Astrocyte (in vitro differentiated cells and primary cell): ENCODE measurements at regions not wholly inside any gene's neighbourhood (a gene's known extent, or its start where the extent isn't known, plus 50 kb on each side); places are given as distances from the start of the nearest gene placed in this dataset.
"Not testable (repeated sequence)": the region's sequence is repeated elsewhere in the genome, so short reads cannot be mapped to it uniquely, and the experiment has no call there.

Source experiments
- DNase-seq: peaks from one replicate; pipeline ENCODE4 v3.0.0-alpha.2; 2010; ENCODE audit warnings: low read depth
- FAIRE-seq: peaks from 2 replicates; lab custom pipeline; 2011; peaks lifted over from hg19 to GRCh38; lab: Jason Lieb, UNC
- H2AFZ ChIP-seq: 2 replicates; pipeline ENCODE4 v1.6.0; 2012; ENCODE audit warnings: low read depth, low read length, inconsistent platforms
- H3K27ac ChIP-seq: 2 replicates; pipeline ENCODE4 v1.5.1; 2011; ENCODE audit warnings: low read depth, low read length, inconsistent platforms
- H3K27me3 ChIP-seq: 2 replicates; pipeline ENCODE4 v1.6.0; 2011; ENCODE audit warnings: low read length, inconsistent platforms; ENCODE audit not compliant: insufficient read depth
- H3K36me3 ChIP-seq: 2 replicates; pipeline ENCODE4 v1.5.1; 2011; ENCODE audit warnings: low read length, inconsistent platforms; ENCODE audit not compliant: insufficient read depth
- H3K4me1 ChIP-seq: 2 replicates; pipeline ENCODE4 v1.5.1; 2011; ENCODE audit warnings: low read length, inconsistent platforms; ENCODE audit not compliant: insufficient read depth
- H3K4me2 ChIP-seq: 2 replicates; pipeline ENCODE4 v1.6.0; 2012; ENCODE audit warnings: low read length, inconsistent platforms
- H3K4me3 ChIP-seq: 2 replicates; pipeline ENCODE4 v1.5.1; 2011; ENCODE audit warnings: low read depth, mild to moderate bottlenecking, low read length, inconsistent platforms; ENCODE audit not compliant: insufficient read depth
- H3K79me2 ChIP-seq: 2 replicates; pipeline ENCODE4 v1.6.0; 2012; ENCODE audit warnings: mild to moderate bottlenecking, low read length, inconsistent platforms; ENCODE audit not compliant: insufficient read depth
- H3K9ac ChIP-seq: 2 replicates; pipeline ENCODE4 v1.6.0; 2012; ENCODE audit warnings: mild to moderate bottlenecking, low read length, inconsistent platforms
- H3K9me3 ChIP-seq: 2 replicates; pipeline ENCODE4 v1.5.1; 2012; ENCODE audit warnings: low read depth, mild to moderate bottlenecking, low read length, inconsistent platforms; ENCODE audit not compliant: insufficient read depth
- H4K20me1 ChIP-seq: 2 replicates; pipeline ENCODE4 v1.6.0; 2012; ENCODE audit warnings: low read length, inconsistent platforms; ENCODE audit not compliant: insufficient read depth
- H3K27ac Mint-ChIP-seq: one replicate; pipeline ENCODE4 v1.8.0; 2021; ENCODE audit warnings: mild to moderate bottlenecking, mixed read lengths; ENCODE audit not compliant: unreplicated experiment
- H3K27me3 Mint-ChIP-seq: one replicate; pipeline ENCODE4 v1.8.0; 2021; ENCODE audit warnings: low read depth, mixed read lengths; ENCODE audit not compliant: unreplicated experiment
- H3K36me3 Mint-ChIP-seq: one replicate; pipeline ENCODE4 v1.8.0; 2021; ENCODE audit warnings: low read depth, mixed read lengths; ENCODE audit not compliant: unreplicated experiment
- H3K4me1 Mint-ChIP-seq: one replicate; pipeline ENCODE4 v1.8.0; 2021; ENCODE audit warnings: low read depth, mixed read lengths; ENCODE audit not compliant: unreplicated experiment
- H3K4me3 Mint-ChIP-seq: one replicate; pipeline ENCODE4 v1.8.0; 2021; ENCODE audit warnings: mild to moderate bottlenecking, moderate library complexity, mixed read lengths; ENCODE audit not compliant: unreplicated experiment
- H3K9me3 Mint-ChIP-seq: one replicate; pipeline ENCODE4 v1.8.0; 2021; ENCODE audit warnings: mild to moderate bottlenecking, mixed read lengths; ENCODE audit not compliant: unreplicated experiment
- TF ChIP-seq, protein P1 (sequence below): IDR thresholded peaks from 2 replicates; pipeline ENCODE4 v1.5.1; 2011; ENCODE audit warnings: low read depth, mild to moderate bottlenecking, inconsistent platforms, low read length, moderate library complexity; ENCODE audit not compliant: insufficient read depth

DNA sequence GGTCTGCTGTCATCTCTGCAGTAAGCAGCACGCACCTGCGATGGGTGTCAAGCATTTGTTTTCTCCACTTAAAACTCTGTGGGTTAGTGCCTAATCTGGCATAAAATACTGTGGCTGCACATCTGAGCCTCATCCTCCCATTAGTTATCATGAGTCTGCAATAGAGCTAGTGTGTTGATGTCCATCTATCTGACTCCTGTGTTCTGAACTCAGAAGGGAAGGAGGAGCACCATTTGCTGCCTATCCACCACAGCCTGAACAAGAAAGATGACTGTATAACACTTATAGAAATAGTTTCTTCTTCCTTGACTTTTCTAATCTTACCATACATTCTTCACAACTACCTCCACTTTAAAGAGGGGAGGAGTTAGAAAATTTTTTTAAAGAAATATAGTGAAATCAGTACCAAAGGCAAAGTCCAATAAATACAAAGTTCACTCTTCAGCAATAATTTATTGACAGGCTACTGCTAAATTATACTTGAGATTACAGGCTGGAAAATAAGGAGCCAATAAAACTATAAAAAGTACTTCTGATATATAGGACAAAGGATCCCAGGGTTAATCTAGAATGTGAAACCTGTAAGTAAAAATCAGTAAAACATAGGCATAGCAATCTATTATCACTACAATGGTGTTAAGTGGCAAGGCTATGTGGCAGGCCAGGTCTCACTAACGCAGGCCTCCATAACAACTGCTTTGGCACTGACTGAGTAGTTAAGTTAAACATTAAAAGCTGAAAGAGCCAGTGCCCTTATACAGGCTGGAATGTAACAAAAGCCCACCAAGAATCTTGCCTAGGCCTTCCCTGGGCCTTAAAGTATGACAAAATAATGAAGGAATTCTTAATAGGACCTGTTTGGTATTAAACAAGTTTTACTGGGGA, 70.2 kb downstream of the LGALS9C start:
- H3K27me3 ChIP-seq, H3K9me3 ChIP-seq, FAIRE-seq, H2AFZ ChIP-seq, H3K9me3 Mint-ChIP-seq, H3K4me3 Mint-ChIP-seq, H3K27ac ChIP-seq, H3K9ac ChIP-seq, H3K4me2 ChIP-seq, H3K4me1 Mint-ChIP-seq, H3K36me3 Mint-ChIP-seq, H4K20me1 ChIP-seq, DNase-seq, H3K27me3 Mint-ChIP-seq, H3K36me3 ChIP-seq, H3K27ac Mint-ChIP-seq, H3K79me2 ChIP-seq, H3K4me1 ChIP-seq, H3K4me3 ChIP-seq: not testable (repeated sequence)

DNA sequence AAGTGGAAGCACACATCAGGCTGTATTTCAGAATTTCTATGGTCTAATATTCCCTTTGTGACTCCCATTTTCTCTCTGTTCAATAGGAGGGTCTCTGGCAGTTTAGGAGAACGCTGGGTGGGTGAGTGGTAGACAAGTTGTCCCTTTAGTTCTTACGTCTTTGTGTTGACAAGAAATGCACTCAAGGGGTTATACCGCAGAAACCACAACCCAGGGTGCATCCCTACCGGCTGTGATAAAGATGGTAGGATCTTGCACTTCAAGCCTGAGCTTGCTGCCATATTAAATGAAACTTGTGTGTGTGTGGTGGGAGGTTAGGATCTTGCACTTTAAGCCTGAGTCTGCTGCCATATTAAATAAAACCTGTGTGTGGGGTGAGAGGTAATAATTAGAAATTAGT, 80.5 kb downstream of the LGALS9C start:
- not testable (repeated sequence) for DNase-seq, H3K36me3 ChIP-seq, H3K4me1 ChIP-seq, H3K4me3 ChIP-seq, H3K9me3 Mint-ChIP-seq, H2AFZ ChIP-seq, H3K9ac ChIP-seq, H3K27me3 Mint-ChIP-seq, H3K27ac ChIP-seq, H3K36me3 Mint-ChIP-seq, H3K4me1 Mint-ChIP-seq, H3K4me2 ChIP-seq, H4K20me1 ChIP-seq, H3K79me2 ChIP-seq, H3K27ac Mint-ChIP-seq, FAIRE-seq, H3K9me3 ChIP-seq, H3K27me3 ChIP-seq, H3K4me3 Mint-ChIP-seq

DNA sequence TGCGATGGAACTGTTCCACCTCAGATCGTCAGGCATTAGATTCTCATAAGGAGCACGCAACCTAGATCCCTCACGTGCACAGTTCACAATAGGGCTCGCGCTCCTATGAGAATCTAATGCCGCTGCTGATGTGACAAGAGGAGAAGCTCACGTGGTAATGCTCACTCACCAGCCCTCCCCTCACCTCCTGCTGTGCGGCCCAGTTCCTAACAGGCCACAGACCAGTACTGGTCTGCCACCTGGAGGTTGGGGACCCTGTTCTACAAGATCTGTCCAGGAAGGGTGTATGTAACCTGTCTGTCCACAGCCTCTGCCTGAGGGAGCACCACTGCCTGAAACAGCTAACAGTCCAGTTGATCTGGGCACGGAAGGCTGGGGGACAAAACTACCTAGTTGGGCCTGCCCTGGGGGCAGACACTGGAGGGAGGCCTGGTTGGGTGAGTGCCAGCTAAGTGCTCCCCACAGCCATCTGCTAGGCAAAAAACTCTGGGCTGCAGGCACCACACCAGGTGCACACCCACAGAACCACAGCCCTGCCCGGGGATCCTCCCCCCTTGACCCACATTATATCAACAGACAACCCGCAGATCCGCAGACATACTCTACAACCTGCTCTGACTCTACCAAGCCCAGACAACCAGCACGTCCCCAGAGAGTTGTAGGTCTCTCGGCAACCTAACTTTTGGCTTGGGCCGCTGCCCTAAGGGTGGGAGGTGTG, 80.7 kb downstream of the TBC1D28 start:
- H3K9me3 Mint-ChIP-seq, H3K27ac Mint-ChIP-seq, H3K27me3 ChIP-seq, H3K4me3 ChIP-seq, DNase-seq, H3K4me3 Mint-ChIP-seq, H3K4me2 ChIP-seq, H3K36me3 Mint-ChIP-seq, FAIRE-seq, H3K36me3 ChIP-seq, H3K9me3 ChIP-seq, H3K79me2 ChIP-seq, H3K27me3 Mint-ChIP-seq, H3K4me1 ChIP-seq, H4K20me1 ChIP-seq, H2AFZ ChIP-seq, H3K4me1 Mint-ChIP-seq, H3K27ac ChIP-seq, H3K9ac ChIP-seq: not testable (repeated sequence)

DNA sequence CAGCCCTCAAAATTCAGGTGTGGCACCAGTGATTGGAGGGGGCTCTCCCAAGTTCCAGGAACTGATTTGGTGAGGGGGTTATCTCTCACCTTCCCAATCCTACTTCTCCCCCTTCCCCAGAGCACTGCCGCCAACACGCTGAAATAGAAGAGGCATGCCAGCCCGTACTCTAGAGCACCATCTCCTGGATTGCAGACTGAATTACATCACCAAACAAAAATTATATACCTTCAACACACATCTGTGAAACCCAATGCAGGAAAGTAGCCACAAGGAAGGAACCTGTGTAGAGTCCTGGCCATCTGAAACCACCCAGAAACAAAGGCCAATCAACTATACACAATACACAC, 80.1 kb downstream of the TBC1D28 start:
- not testable (repeated sequence) for H3K4me3 ChIP-seq, H3K4me1 ChIP-seq, H3K9me3 Mint-ChIP-seq, H3K36me3 ChIP-seq, H3K27me3 ChIP-seq, H2AFZ ChIP-seq, H3K9me3 ChIP-seq, H3K4me3 Mint-ChIP-seq, H3K27me3 Mint-ChIP-seq, FAIRE-seq, H3K9ac ChIP-seq, H3K79me2 ChIP-seq, H3K4me1 Mint-ChIP-seq, H4K20me1 ChIP-seq, H3K27ac ChIP-seq, H3K36me3 Mint-ChIP-seq
- peak overlapping the region; percentile 46 for H3K4me2 ChIP-seq
- H3K27ac Mint-ChIP-seq: peak overlapping the region; percentile 90
- DNase-seq: peak; percentile 2
- TF ChIP-seq, protein P1, sequence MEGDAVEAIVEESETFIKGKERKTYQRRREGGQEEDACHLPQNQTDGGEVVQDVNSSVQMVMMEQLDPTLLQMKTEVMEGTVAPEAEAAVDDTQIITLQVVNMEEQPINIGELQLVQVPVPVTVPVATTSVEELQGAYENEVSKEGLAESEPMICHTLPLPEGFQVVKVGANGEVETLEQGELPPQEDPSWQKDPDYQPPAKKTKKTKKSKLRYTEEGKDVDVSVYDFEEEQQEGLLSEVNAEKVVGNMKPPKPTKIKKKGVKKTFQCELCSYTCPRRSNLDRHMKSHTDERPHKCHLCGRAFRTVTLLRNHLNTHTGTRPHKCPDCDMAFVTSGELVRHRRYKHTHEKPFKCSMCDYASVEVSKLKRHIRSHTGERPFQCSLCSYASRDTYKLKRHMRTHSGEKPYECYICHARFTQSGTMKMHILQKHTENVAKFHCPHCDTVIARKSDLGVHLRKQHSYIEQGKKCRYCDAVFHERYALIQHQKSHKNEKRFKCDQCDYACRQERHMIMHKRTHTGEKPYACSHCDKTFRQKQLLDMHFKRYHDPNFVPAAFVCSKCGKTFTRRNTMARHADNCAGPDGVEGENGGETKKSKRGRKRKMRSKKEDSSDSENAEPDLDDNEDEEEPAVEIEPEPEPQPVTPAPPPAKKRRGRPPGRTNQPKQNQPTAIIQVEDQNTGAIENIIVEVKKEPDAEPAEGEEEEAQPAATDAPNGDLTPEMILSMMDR: peak; percentile 22

DNA sequence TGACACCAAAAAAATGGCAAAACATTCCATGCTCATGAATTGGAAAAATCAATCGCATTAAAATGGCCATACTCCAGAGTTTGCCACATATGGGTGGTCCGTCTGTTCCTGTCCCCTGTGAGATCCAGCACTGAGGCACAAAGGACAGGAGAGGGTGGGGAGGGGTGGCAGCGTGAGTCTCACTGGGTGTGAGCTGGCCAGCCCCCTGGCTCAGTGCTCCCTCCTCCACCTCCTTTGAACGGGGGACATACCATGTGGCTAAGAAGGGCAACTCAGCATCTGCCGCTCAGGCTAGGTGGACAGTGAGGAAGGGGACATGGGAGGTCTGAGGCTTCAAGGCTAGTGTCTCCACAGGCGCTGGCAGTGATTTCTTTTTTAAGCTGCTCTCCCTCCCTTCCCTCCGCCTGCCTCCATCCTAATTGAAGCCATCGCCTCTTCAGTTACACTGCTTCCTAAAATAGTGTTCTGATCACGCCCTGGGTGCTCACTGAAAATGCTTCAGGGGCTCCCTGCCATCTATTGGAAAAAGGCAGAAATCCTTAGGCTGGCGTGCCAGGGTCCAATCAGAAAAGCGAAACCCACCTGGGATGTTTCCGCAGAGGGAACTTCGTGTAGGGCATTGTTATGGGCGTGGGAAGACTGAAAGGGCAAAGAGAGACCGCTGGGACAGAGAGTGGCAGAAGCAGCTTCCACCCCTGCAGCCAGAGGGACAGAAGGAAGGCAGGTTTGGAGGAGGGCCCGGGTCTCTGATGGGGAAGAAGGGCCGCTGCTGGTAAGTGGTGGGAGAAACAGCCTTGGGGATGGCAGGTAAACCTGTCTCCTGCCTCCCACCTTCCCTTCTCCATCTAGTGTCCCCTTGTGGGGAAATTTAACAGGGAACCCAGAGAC, 75.8 kb downstream of the TBC1D28 start:
- H3K9me3 ChIP-seq, H3K27ac Mint-ChIP-seq, H3K79me2 ChIP-seq, H3K4me3 ChIP-seq, H3K27ac ChIP-seq, FAIRE-seq, H3K27me3 Mint-ChIP-seq, H3K4me2 ChIP-seq, H2AFZ ChIP-seq, H4K20me1 ChIP-seq, H3K9ac ChIP-seq, H3K4me1 ChIP-seq, H3K9me3 Mint-ChIP-seq, H3K4me1 Mint-ChIP-seq, H3K36me3 ChIP-seq, H3K36me3 Mint-ChIP-seq, H3K4me3 Mint-ChIP-seq, DNase-seq, H3K27me3 ChIP-seq: not testable (repeated sequence)
